IMR-90 (cell line): ENCODE measurements at regions not wholly inside any gene's neighbourhood (a gene's known extent, or its start where the extent isn't known, plus 50 kb on each side); places are given as distances from the start of the nearest gene placed in this dataset.

Experiments
- CEBPB ChIP-seq: IDR thresholded peaks from 2 replicates; pipeline ENCODE4 v1.6.1; 2012; ENCODE audit warnings: low read depth, low read length, improper control_type of control experiment
- FOS ChIP-seq: fragments of 150-350 bp; IDR thresholded peaks from 2 replicates; pipeline ENCODE4 v1.6.1; 2016; ENCODE audit warnings: low read depth, low read length
- POLR2A ChIP-seq: IDR thresholded peaks from 2 replicates; pipeline ENCODE4 v1.6.1; 2012; ENCODE audit warnings: mild to moderate bottlenecking, low read depth, low read length
- RCOR1 ChIP-seq: IDR thresholded peaks from 2 replicates; pipeline ENCODE4 v1.6.1; 2012; ENCODE audit warnings: mild to moderate bottlenecking, low read length, improper control_type of control experiment; ENCODE audit not compliant: insufficient replicate concordance
- SMC3 ChIP-seq: fragments of 150-350 bp; IDR thresholded peaks from 2 replicates; pipeline ENCODE4 v1.6.1; 2016; ENCODE audit warnings: low read depth, mild to moderate bottlenecking, antibody characterized with exemption, low read length, moderate library complexity
- TF ChIP-seq, protein P1 (sequence below): conservative IDR thresholded peaks from 2 replicates; pipeline ENCODE4 v1.5.1; 2012; ENCODE audit warnings: mild to moderate bottlenecking, low read depth, low read length, improper control_type of control experiment

- TF ChIP-seq, protein P1, sequence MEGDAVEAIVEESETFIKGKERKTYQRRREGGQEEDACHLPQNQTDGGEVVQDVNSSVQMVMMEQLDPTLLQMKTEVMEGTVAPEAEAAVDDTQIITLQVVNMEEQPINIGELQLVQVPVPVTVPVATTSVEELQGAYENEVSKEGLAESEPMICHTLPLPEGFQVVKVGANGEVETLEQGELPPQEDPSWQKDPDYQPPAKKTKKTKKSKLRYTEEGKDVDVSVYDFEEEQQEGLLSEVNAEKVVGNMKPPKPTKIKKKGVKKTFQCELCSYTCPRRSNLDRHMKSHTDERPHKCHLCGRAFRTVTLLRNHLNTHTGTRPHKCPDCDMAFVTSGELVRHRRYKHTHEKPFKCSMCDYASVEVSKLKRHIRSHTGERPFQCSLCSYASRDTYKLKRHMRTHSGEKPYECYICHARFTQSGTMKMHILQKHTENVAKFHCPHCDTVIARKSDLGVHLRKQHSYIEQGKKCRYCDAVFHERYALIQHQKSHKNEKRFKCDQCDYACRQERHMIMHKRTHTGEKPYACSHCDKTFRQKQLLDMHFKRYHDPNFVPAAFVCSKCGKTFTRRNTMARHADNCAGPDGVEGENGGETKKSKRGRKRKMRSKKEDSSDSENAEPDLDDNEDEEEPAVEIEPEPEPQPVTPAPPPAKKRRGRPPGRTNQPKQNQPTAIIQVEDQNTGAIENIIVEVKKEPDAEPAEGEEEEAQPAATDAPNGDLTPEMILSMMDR: no peak
- TF ChIP-seq SMC3 (no peak), CEBPB (no peak), RCOR1 (no peak), POLR2A (no peak), FOS (no peak)
These were observed 225.7 kb upstream of the CCDC150 start for GRCh38 chr2:196413821-196414274.
